Endothelial cell of umbilical vein (primary cell): ENCODE measurements at regions not wholly inside any gene's neighbourhood (a gene's known extent, or its start where the extent isn't known, plus 50 kb on each side); places are given as distances from the start of the nearest gene placed in this dataset.

Source experiments
- BruUV-seq: library from RNA; stranded (reverse); fragments of 400-500 nt; replicated peaks from 2 replicates; lab custom pipeline; 2021; lab: Mats Ljungman, UMichigan
- CTCF ChIA-PET: fragments of 300-600, 350-600 bp; sonication (Branson Sonifier 250); formaldehyde crosslinking; loops from one replicate; lab custom pipeline; 2021; ENCODE audit warnings: antibody characterized with exemption, inconsistent platforms; lab: Charles Lee
- POLR2A ChIA-PET: fragments of 300-600, 350-600 bp; sonication (Branson Sonifier 250); formaldehyde crosslinking; loops from one replicate; lab custom pipeline; 2021; ENCODE audit warnings: antibody characterized with exemption, inconsistent platforms; lab: Charles Lee
- DNase-seq: peaks from one replicate; pipeline ENCODE4 v3.0.0-alpha.2; 2011; ENCODE audit warnings: low read depth, low spot score
- FAIRE-seq: peaks from 2 replicates; lab custom pipeline; 2011; peaks lifted over from hg19 to GRCh38; lab: Jason Lieb, UNC
- H2AFZ ChIP-seq: 2 replicates; pipeline ENCODE4 v1.6.0; 2012; ENCODE audit warnings: low read depth, low read length, control low read depth, inconsistent platforms
- H3K27ac ChIP-seq: 2 replicates; pipeline ENCODE4 v1.5.1; 2011; ENCODE audit warnings: low read depth, mild to moderate bottlenecking, control low read depth, low read length, moderate library complexity; ENCODE audit not compliant: insufficient read depth
- H3K27me3 ChIP-seq, 2 experiments: 2 replicates each; pipeline versions ENCODE4 v1.6.0 to v1.6.1; 2011; ENCODE audit warnings: low read length in 2 of 2, mixed read lengths in 1 of 2; ENCODE audit not compliant: control insufficient read depth in 2 of 2, insufficient read depth in 2 of 2
- H3K36me3 ChIP-seq, 2 experiments: 2 replicates in 1 of 2; 3 replicates in 1 of 2; pipeline ENCODE4 v1.5.1; 2011; ENCODE audit warnings: low read length in 2 of 2, mild to moderate bottlenecking in 1 of 2, moderate library complexity in 1 of 2; ENCODE audit not compliant: control insufficient read depth in 2 of 2, insufficient read depth in 2 of 2; ENCODE audit errors: extremely low read depth in 1 of 2
- H3K4me1 ChIP-seq: 3 replicates; pipeline ENCODE4 v1.5.1; 2011; ENCODE audit warnings: mild to moderate bottlenecking, low read length; ENCODE audit not compliant: control insufficient read depth, insufficient read depth; ENCODE audit errors: extremely low read depth
- H3K4me2 ChIP-seq: 2 replicates; pipeline ENCODE4 v1.6.1; 2011; ENCODE audit warnings: low read length, control low read depth, mixed read lengths; ENCODE audit not compliant: insufficient read depth
- H3K4me3 ChIP-seq, 3 experiments: fragments of 200-600 bp in 1 of 3; sonication (generic), shearing (Covaris generic) in 1 of 3; replicated peaks in 1 of 3; 2 replicates each; pipeline ENCODE4 v1.5.1; 2011 to 2016; ENCODE audit warnings: control low read depth in 3 of 3, low read length in 3 of 3, mild to moderate bottlenecking in 2 of 3, inconsistent platforms in 1 of 3, low read depth in 1 of 3, moderate library complexity in 1 of 3; ENCODE audit not compliant: insufficient read depth in 1 of 3
- H3K79me2 ChIP-seq: 2 replicates; pipeline ENCODE4 v1.6.0; 2012; ENCODE audit warnings: low read length, inconsistent platforms; ENCODE audit not compliant: control insufficient read depth, insufficient read depth
- H3K9ac ChIP-seq: replicated peaks from 2 replicates; pipeline ENCODE3; 2011; ENCODE audit warnings: low read length, control low read depth; ENCODE audit not compliant: insufficient read depth; ENCODE audit errors: extremely low read depth
- H3K9me1 ChIP-seq: replicated peaks from 3 replicates; pipeline ENCODE4 v1.6.0; 2011; ENCODE audit warnings: mild to moderate bottlenecking, low read length; ENCODE audit not compliant: control insufficient read depth, insufficient read depth; ENCODE audit errors: extremely low read depth
- H3K9me3 ChIP-seq: replicated peaks from 2 replicates; pipeline ENCODE4 v1.5.1; 2012; ENCODE audit warnings: low read length, inconsistent platforms; ENCODE audit not compliant: control insufficient read depth, insufficient read depth
- H4K20me1 ChIP-seq: replicated peaks from 2 replicates; pipeline ENCODE3; 2011; ENCODE audit warnings: mild to moderate bottlenecking, low read length; ENCODE audit not compliant: control insufficient read depth, insufficient read depth; ENCODE audit errors: extremely low read depth
- EZH2 ChIP-seq: IDR thresholded peaks from 2 replicates; pipeline ENCODE4 v1.6.1; 2012; ENCODE audit warnings: borderline replicate concordance, low read depth, mild to moderate bottlenecking, moderate library complexity, low read length, inconsistent platforms; ENCODE audit not compliant: severe bottlenecking
- FOS ChIP-seq: IDR thresholded peaks from 2 replicates; pipeline ENCODE4 v1.6.1; 2011; ENCODE audit warnings: mild to moderate bottlenecking, low read length, moderate library complexity, borderline replicate concordance; ENCODE audit not compliant: insufficient read depth
- GATA2 ChIP-seq: IDR thresholded peaks from 2 replicates; pipeline ENCODE4 v1.7.0; 2011; ENCODE audit warnings: low read depth, mild to moderate bottlenecking, moderate library complexity, mixed read lengths, low read length; ENCODE audit not compliant: insufficient read length, insufficient read depth
- JUN ChIP-seq: IDR thresholded peaks from 2 replicates; pipeline ENCODE4 v1.6.1; 2011; ENCODE audit warnings: borderline replicate concordance, low read depth; ENCODE audit not compliant: insufficient read length, insufficient read depth
- MYC ChIP-seq: IDR thresholded peaks from one replicate; pipeline ENCODE4 v1.6.1; 2011; ENCODE audit warnings: mild to moderate bottlenecking, low read depth, low read length
- POLR2A ChIP-seq: IDR thresholded peaks from 2 replicates; pipeline ENCODE4 v1.6.1; 2012; ENCODE audit warnings: low read depth, mild to moderate bottlenecking, control low read depth, low read length
- POLR2AphosphoS5 ChIP-seq: IDR thresholded peaks from 2 replicates; pipeline ENCODE4 v1.6.1; 2012; ENCODE audit warnings: low read depth, mild to moderate bottlenecking, control low read depth, low read length, moderate library complexity; ENCODE audit not compliant: insufficient read depth
- dilution Hi-C: fragments of 300-500 bp; cut with MboI; formaldehyde crosslinking; loops from one replicate; pipeline ENCODE4 v1.15.0; 2019; ENCODE audit warnings: low sequenced_read_pairs; ENCODE audit not compliant: extremely low pct_ligation_motif_present
- intact Hi-C: fragments of 100-400 bp; cut with micrococcal nuclease; formaldehyde crosslinking; loops from one replicate; pipeline ENCODE4 v1.10.0; 2022
- TF ChIP-seq, protein P1 (sequence below): IDR thresholded peaks from 2 replicates; pipeline ENCODE4 v1.6.1; 2011; ENCODE audit not compliant: insufficient read depth, insufficient read length
- TF ChIP-seq, protein P2 (sequence below), 2 donors: IDR thresholded peaks; 1 replicate in 1 of 2; 2 replicates in 1 of 2; pipeline ENCODE4 v1.5.1; 2011; ENCODE audit warnings: low read length in 2 of 2, mild to moderate bottlenecking in 2 of 2, moderate library complexity in 2 of 2, control low read depth in 1 of 2, inconsistent platforms in 1 of 2, low read depth in 1 of 2; ENCODE audit not compliant: insufficient read depth in 1 of 2; ENCODE audit errors: extremely low read depth in 1 of 2

DNA sequence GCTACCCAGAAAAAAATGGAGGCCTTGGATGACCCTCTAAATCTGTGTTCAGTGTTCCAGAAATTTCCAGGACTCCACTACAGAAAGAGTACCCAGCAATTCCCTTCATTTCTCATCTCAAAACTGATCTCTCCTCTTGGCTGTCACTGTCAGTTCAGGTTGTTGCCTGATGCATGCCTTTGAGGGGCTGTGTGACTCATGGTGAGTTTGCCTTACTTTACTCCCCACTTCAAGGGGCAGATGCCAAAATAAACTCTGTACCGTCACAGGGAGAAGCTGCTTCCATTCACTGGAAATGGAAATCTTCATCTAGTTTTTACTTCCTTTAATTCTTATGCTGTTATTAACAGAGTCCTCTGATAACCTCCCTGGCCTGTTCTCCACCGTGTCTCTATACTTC, 1075.0 kb downstream of the DIAPH3 start:
- intact Hi-C loops: no loop called here
- ChIA-PET CTCF (no interaction called here), POLR2A (no interaction called here)
- TF ChIP-seq GATA2 (peak; percentile 82), JUN (peak; percentile 8), FOS (peak; percentile 88)
- TF ChIP-seq, protein P1, sequence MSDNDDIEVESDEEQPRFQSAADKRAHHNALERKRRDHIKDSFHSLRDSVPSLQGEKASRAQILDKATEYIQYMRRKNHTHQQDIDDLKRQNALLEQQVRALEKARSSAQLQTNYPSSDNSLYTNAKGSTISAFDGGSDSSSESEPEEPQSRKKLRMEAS: no peak
- BruUV-seq: no TSS peak
- Histone ChIP-seq H3K9me1 (no peaks in the 10 kb centered on the region), H3K4me1 (peaks cover 18% of the 10 kb centered on the region), H3K4me2 (peak overlapping the region; percentile 32), H3K27me3 (no peaks in the 10 kb centered on the region), H2AFZ (no peak overlapping the region), H3K9me3 (no peaks in the 10 kb centered on the region), H3K36me3 (no peaks in the 10 kb centered on the region), H4K20me1 (no peaks in the 10 kb centered on the region), H3K9ac (no peak overlapping the region), H3K79me2 (no peaks in the 10 kb centered on the region), H3K27ac (peak overlapping the region; percentile 39), H3K4me3 (no peak overlapping the region)
- DNase-seq (peak; percentile 73), FAIRE-seq (peak; percentile 81)
- dilution Hi-C loops: no loop called here

DNA sequence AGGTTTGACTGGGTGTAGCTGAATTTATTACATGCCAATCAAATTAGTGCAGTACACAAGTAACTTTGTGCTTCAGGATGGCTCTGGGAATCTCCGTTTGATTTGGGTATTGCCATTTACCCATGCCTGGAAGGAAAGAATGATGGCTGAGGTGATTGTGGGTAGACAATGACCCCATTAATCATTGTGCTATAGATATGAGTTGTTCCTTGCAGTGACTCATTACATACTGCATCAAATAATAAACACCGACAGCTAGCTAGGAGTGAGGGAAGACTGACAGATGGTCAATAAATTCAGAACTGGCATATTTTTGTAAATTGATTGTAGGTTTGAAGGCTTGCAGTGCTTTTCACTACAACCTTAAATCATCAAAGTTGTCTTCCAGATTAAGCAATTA, 1069.5 kb downstream of the DIAPH3 start:
- FAIRE-seq: peak; percentile 64
- no peaks in the 10 kb centered on the region for H3K9me1 ChIP-seq
- no peak overlapping the region for H3K4me2 ChIP-seq
- H3K27ac ChIP-seq: no peak overlapping the region
- no peak overlapping the region for H3K9ac ChIP-seq
- no TSS peak for BruUV-seq
- no peaks in the 10 kb centered on the region for H3K36me3 ChIP-seq
- CTCF ChIA-PET: no interaction called here
- intact Hi-C loops: no loop called here
- H3K79me2 ChIP-seq: no peaks in the 10 kb centered on the region
- H3K27me3 ChIP-seq: no peaks in the 10 kb centered on the region
- no peak overlapping the region for H2AFZ ChIP-seq
- dilution Hi-C loops: no loop called here
- H3K4me3 ChIP-seq: no peak overlapping the region
- peaks cover 9% of the 10 kb centered on the region for H3K4me1 ChIP-seq
- DNase-seq: peak; percentile 61
- no peaks in the 10 kb centered on the region for H4K20me1 ChIP-seq
- TF ChIP-seq POLR2AphosphoS5: peak; percentile 30
- no peak for TF ChIP-seq MYC
- TF ChIP-seq, protein P2, sequence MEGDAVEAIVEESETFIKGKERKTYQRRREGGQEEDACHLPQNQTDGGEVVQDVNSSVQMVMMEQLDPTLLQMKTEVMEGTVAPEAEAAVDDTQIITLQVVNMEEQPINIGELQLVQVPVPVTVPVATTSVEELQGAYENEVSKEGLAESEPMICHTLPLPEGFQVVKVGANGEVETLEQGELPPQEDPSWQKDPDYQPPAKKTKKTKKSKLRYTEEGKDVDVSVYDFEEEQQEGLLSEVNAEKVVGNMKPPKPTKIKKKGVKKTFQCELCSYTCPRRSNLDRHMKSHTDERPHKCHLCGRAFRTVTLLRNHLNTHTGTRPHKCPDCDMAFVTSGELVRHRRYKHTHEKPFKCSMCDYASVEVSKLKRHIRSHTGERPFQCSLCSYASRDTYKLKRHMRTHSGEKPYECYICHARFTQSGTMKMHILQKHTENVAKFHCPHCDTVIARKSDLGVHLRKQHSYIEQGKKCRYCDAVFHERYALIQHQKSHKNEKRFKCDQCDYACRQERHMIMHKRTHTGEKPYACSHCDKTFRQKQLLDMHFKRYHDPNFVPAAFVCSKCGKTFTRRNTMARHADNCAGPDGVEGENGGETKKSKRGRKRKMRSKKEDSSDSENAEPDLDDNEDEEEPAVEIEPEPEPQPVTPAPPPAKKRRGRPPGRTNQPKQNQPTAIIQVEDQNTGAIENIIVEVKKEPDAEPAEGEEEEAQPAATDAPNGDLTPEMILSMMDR (IDR thresholded peaks at IDR 0.05; ENCODE audit: extremely low read depth in 1 of 2, insufficient read depth in 1 of 2, low read depth in 1 of 2, low read length in 2 of 2): no peak
- TF ChIP-seq POLR2A: no peak
- TF ChIP-seq GATA2: peak; percentile 57
- TF ChIP-seq JUN: peak; percentile 78
- TF ChIP-seq, protein P1: no peak
- TF ChIP-seq FOS: peak; percentile 71
- no peak for TF ChIP-seq EZH2
- POLR2A ChIA-PET: no interaction called here
- H3K9me3 ChIP-seq: no peaks in the 10 kb centered on the region
